ACC112 (cell line): ENCODE measurements at regions not wholly inside any gene's neighbourhood (a gene's known extent, or its start where the extent isn't known, plus 50 kb on each side); places are given as distances from the start of the nearest gene placed in this dataset.

Source experiments
- H2AFZ ChIP-seq: fragments of 200-600 bp; sonication (generic); one replicate; pipeline ENCODE4 v1.6.0; 2017; ENCODE audit warnings: antibody characterized with exemption, low read length; ENCODE audit not compliant: unreplicated experiment
- H3K27ac ChIP-seq: fragments of 200-600 bp; sonication (generic); 2 replicates; pipeline ENCODE4 v1.5.1; 2014; ENCODE audit warnings: low read depth, mild to moderate bottlenecking, antibody characterized with exemption, low read length, moderate library complexity
- H3K27me3 ChIP-seq: fragments of 200-600 bp; sonication (generic); 2 replicates; pipeline ENCODE4 v1.6.1; 2014; ENCODE audit warnings: mild to moderate bottlenecking, antibody characterized with exemption, low read length, moderate library complexity, mixed read lengths; ENCODE audit not compliant: insufficient read depth
- H3K36me3 ChIP-seq: fragments of 200-600 bp; sonication (generic); 2 replicates; pipeline ENCODE4 v1.6.1; 2016; ENCODE audit warnings: mild to moderate bottlenecking, antibody characterized with exemption, low read length, moderate library complexity, mixed read lengths; ENCODE audit not compliant: insufficient read depth
- H3K4me1 ChIP-seq: fragments of 200-600 bp; sonication (generic); one replicate; pipeline ENCODE4 v1.6.1; 2016; ENCODE audit warnings: low read length, mixed read lengths; ENCODE audit not compliant: insufficient read depth, unreplicated experiment, control insufficient read depth
- H3K4me3 ChIP-seq: fragments of 200-600 bp; sonication (generic); 2 replicates; pipeline ENCODE4 v1.5.1; 2014; ENCODE audit warnings: mild to moderate bottlenecking, low read depth, low read length
- H3K79me2 ChIP-seq: fragments of 200-600 bp; sonication (generic); one replicate; pipeline ENCODE4 v1.6.0; 2016; ENCODE audit warnings: low read length; ENCODE audit not compliant: control insufficient read depth, unreplicated experiment, insufficient read depth

- no peaks in the 10 kb centered on the region for H3K79me2 ChIP-seq
- H3K36me3 ChIP-seq: no peaks in the 10 kb centered on the region
- H3K27me3 ChIP-seq: peaks cover 79% of the 10 kb centered on the region
- H2AFZ ChIP-seq: no peak overlapping the region
- no peak overlapping the region for H3K4me3 ChIP-seq
- H3K27ac ChIP-seq: no peak overlapping the region
- H3K4me1 ChIP-seq: no peaks in the 10 kb centered on the region
Measured at GRCh38 chr3:70580021-70580420, 267.6 kb upstream of the MDFIC2 start.

DNA sequence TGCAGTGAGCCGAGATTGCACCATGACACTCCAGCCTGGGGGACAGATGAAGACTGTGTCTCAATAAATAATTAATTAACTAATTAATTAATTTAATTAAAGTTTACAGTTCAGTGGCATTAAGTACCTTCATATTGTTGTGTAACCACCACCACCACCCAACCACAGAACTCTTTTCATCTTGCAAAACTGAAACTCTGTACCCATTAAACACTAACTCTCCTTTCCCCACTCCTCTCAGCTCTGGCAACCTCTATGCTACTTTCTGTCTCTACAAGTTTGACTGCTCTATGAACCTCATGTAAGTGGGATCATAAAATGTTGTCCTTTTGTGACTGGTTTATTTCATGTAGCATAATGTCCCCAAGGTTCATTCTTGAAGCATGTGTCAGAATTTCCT, 259.3 kb upstream of the MDFIC2 start:
- H3K27ac ChIP-seq: no peak overlapping the region
- no peaks in the 10 kb centered on the region for H3K4me1 ChIP-seq
- no peak overlapping the region for H2AFZ ChIP-seq
- H3K4me3 ChIP-seq: no peak overlapping the region
- H3K79me2 ChIP-seq: no peaks in the 10 kb centered on the region
- no peaks in the 10 kb centered on the region for H3K36me3 ChIP-seq
- H3K27me3 ChIP-seq: peaks cover 54% of the 10 kb centered on the region

GRCh38 chr3:70570584-70570983, 258.1 kb upstream of the MDFIC2 start:
- peaks cover 50% of the 10 kb centered on the region for H3K27me3 ChIP-seq
- H3K4me3 ChIP-seq: no peak overlapping the region
- no peaks in the 10 kb centered on the region for H3K36me3 ChIP-seq
- no peaks in the 10 kb centered on the region for H3K79me2 ChIP-seq
- H3K4me1 ChIP-seq: no peaks in the 10 kb centered on the region
- H2AFZ ChIP-seq: no peak overlapping the region
- H3K27ac ChIP-seq: no peak overlapping the region

GRCh38 chr3:70568626-70569025, 256.2 kb upstream of the MDFIC2 start:
- H3K79me2 ChIP-seq: no peaks in the 10 kb centered on the region
- no peaks in the 10 kb centered on the region for H3K4me1 ChIP-seq
- no peak overlapping the region for H3K4me3 ChIP-seq
- H3K27ac ChIP-seq: no peak overlapping the region
- peaks cover 48% of the 10 kb centered on the region for H3K27me3 ChIP-seq
- no peaks in the 10 kb centered on the region for H3K36me3 ChIP-seq
- no peak overlapping the region for H2AFZ ChIP-seq

DNA sequence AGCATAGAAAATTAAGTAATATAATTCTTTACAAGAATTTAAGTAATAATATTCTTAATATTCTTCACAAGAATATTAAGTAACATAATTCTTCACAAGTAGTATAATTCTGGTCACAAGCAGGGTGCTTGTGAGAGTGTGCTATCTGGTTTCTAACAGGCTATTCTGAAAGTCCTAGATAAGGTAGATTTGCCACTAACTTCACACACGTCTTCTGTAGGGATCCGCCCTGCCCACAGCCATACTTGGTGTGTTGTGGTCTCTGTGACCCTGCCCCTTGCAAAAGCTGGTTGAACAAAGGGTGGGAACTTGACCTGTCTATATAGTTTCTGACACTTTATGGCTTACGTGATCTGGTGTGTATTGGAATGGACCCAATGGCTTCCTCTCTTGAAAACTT, 253.4 kb upstream of the MDFIC2 start:
- H3K36me3 ChIP-seq: no peaks in the 10 kb centered on the region
- H3K27me3 ChIP-seq: peaks cover 44% of the 10 kb centered on the region
- no peaks in the 10 kb centered on the region for H3K4me1 ChIP-seq
- H3K4me3 ChIP-seq: no peak overlapping the region
- no peaks in the 10 kb centered on the region for H3K79me2 ChIP-seq
- no peak overlapping the region for H3K27ac ChIP-seq
- no peak overlapping the region for H2AFZ ChIP-seq

GRCh38 chr3:70564552-70564951, 252.1 kb upstream of the MDFIC2 start:
- Histone ChIP-seq H3K27me3 (peaks cover 44% of the 10 kb centered on the region), H3K79me2 (no peaks in the 10 kb centered on the region), H3K36me3 (no peaks in the 10 kb centered on the region), H2AFZ (no peak overlapping the region), H3K4me3 (no peak overlapping the region), H3K27ac (no peak overlapping the region), H3K4me1 (no peaks in the 10 kb centered on the region)

DNA sequence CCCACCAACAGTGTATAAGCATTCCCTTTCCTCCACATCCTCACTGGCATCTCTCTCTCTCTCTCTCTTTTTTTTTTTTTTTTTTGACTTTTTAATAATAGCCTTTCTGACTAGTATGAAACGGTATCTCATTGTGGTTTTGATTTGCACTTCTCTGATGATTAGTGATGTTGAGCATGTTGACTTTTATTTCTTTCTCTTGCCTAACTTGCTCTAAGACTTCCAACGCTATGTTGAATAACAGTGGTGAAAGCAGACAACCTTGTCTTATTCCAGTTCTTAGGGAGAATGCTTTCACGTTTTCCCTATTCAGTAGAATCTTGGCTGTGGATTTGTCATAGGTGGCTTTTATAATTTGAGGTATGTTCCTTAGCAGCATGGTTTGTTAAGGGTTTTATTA, 249.4 kb upstream of the MDFIC2 start:
- Histone ChIP-seq H3K79me2 (no peaks in the 10 kb centered on the region), H3K4me1 (no peaks in the 10 kb centered on the region), H3K27me3 (peaks cover 28% of the 10 kb centered on the region), H3K27ac (no peak overlapping the region), H3K36me3 (no peaks in the 10 kb centered on the region), H2AFZ (no peak overlapping the region), H3K4me3 (no peak overlapping the region)

DNA sequence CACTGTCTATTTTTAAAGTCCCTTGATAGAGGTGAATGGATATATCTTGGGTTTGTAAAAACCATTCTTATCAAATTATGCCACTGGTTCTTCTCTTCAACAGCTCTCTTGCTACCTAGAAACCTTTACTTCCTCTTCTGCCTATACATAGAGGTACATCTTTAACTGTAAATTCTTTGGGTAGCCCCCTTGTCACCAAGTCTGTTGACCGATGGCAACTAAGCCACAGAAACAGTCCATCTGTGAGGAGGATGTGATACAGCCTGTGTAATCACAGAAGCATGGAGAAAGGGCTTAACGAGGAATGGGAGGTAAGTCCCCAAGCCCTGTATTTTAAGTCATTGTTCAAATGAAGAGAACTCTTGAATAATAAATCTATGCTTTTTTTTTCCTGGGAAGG, 246.5 kb upstream of the MDFIC2 start:
- no peaks in the 10 kb centered on the region for H3K4me1 ChIP-seq
- no peak overlapping the region for H3K4me3 ChIP-seq
- H3K79me2 ChIP-seq: no peaks in the 10 kb centered on the region
- no peak overlapping the region for H2AFZ ChIP-seq
- no peak overlapping the region for H3K27ac ChIP-seq
- no peaks in the 10 kb centered on the region for H3K36me3 ChIP-seq
- peaks cover 8% of the 10 kb centered on the region for H3K27me3 ChIP-seq

DNA sequence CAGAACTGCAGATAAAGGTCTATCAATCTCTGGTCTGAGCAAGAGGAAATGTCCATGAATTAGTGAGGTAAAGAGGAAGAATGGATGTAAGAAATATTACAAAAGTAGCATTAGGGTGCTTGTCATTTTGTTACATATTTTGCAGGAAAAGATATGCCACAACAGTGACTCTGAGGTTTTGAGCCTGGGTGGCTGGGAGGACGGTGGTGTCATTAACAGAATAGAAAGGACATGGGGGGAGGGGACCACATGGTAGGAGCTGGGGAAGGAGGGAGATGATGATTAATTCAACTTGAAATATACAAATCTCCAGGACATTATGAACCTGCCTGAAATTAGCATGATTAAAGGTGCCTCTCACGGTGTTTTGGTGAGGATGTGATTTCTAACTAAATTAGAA, 245.5 kb upstream of the MDFIC2 start:
- no peak overlapping the region for H2AFZ ChIP-seq
- peaks cover 3% of the 10 kb centered on the region for H3K27me3 ChIP-seq
- H3K79me2 ChIP-seq: no peaks in the 10 kb centered on the region
- H3K4me3 ChIP-seq: no peak overlapping the region
- H3K4me1 ChIP-seq: no peaks in the 10 kb centered on the region
- no peaks in the 10 kb centered on the region for H3K36me3 ChIP-seq
- H3K27ac ChIP-seq: no peak overlapping the region

GRCh38 chr3:70556056-70556455, 243.6 kb upstream of the MDFIC2 start:
- H3K4me1 ChIP-seq: no peaks in the 10 kb centered on the region
- no peaks in the 10 kb centered on the region for H3K79me2 ChIP-seq
- no peak overlapping the region for H3K4me3 ChIP-seq
- H3K27me3 ChIP-seq: peaks cover 3% of the 10 kb centered on the region; the same call in 1 of the 2 replicates
- H2AFZ ChIP-seq: no peak overlapping the region
- H3K36me3 ChIP-seq: no peaks in the 10 kb centered on the region
- no peak overlapping the region for H3K27ac ChIP-seq

GRCh38 chr3:70554170-70554569, 241.7 kb upstream of the MDFIC2 start:
- Histone ChIP-seq H3K79me2 (no peaks in the 10 kb centered on the region), H3K27ac (no peak overlapping the region), H3K4me1 (no peaks in the 10 kb centered on the region), H3K27me3 (peaks cover 3% of the 10 kb centered on the region; the same call in 1 of the 2 replicates), H2AFZ (no peak overlapping the region), H3K36me3 (no peaks in the 10 kb centered on the region), H3K4me3 (no peak overlapping the region)
